CD8-positive, alpha-beta memory T cell (primary cell): ENCODE measurements at regions not wholly inside any gene's neighbourhood (a gene's known extent, or its start where the extent isn't known, plus 50 kb on each side); places are given as distances from the start of the nearest gene placed in this dataset.
"Not testable (repeated sequence)": the region's sequence is repeated elsewhere in the genome, so short reads cannot be mapped to it uniquely, and the experiment has no call there.

Experiments
- CTCF ChIA-PET: fragments of 350-600 bp; sonication (Branson Sonifier 250); formaldehyde crosslinking; loops from one replicate; lab custom pipeline; 2021; ENCODE audit warnings: antibody characterized with exemption; lab: Charles Lee
- POLR2A ChIA-PET: fragments of 350-600 bp; sonication (Branson Sonifier 250); formaldehyde crosslinking; loops from one replicate; lab custom pipeline; 2021; ENCODE audit warnings: antibody characterized with exemption; lab: Charles Lee
- DNase-seq, 5 donors: peaks; one replicate each; pipeline versions ENCODE4 v3.0.0 to v3.0.0-alpha.2; 2020 to 2022; ENCODE audit warnings: mixed read lengths in 1 of 5
- H3K27ac ChIP-seq: one replicate; pipeline ENCODE4 v1.7.0; 2013; ENCODE audit warnings: low read depth, mild to moderate bottlenecking, low read length, moderate library complexity
- H3K27me3 ChIP-seq: 2 replicates; pipeline ENCODE4 v1.7.0; 2013; ENCODE audit warnings: low read length, mild to moderate bottlenecking; ENCODE audit not compliant: insufficient read depth, poor library complexity, severe bottlenecking
- H3K36me3 ChIP-seq: 2 replicates; pipeline ENCODE4 v1.7.0; 2013; ENCODE audit warnings: mild to moderate bottlenecking, low read length, moderate library complexity; ENCODE audit not compliant: insufficient read depth
- H3K4me1 ChIP-seq: 2 replicates; pipeline ENCODE4 v1.7.0; 2013; ENCODE audit warnings: mild to moderate bottlenecking, low read length, moderate library complexity; ENCODE audit not compliant: insufficient read depth
- H3K4me3 ChIP-seq: 2 replicates; pipeline ENCODE4 v1.7.0; 2013; ENCODE audit warnings: mild to moderate bottlenecking, low read length
- H3K9me3 ChIP-seq: 2 replicates; pipeline ENCODE4 v1.7.0; 2013; ENCODE audit warnings: mild to moderate bottlenecking, low read length
- H3K27ac Mint-ChIP-seq, 8 donors: one replicate each; pipeline ENCODE4 v1.8.0; 2020 to 2021; ENCODE audit warnings: mixed read lengths in 8 of 8, mild to moderate bottlenecking in 6 of 8, inconsistent platforms in 3 of 8, moderate library complexity in 3 of 8
- H3K27me3 Mint-ChIP-seq, 2 donors: one replicate each; pipeline ENCODE4 v1.8.0; 2020 to 2021; ENCODE audit warnings: mixed read lengths in 2 of 2, mild to moderate bottlenecking in 1 of 2, moderate library complexity in 1 of 2
- H3K36me3 Mint-ChIP-seq, 3 donors: one replicate each; pipeline ENCODE4 v1.8.0; 2020 to 2021; ENCODE audit warnings: mixed read lengths in 3 of 3, inconsistent platforms in 1 of 3, mild to moderate bottlenecking in 1 of 3
- H3K4me1 Mint-ChIP-seq, 3 donors: one replicate each; pipeline ENCODE4 v1.8.0; 2020 to 2021; ENCODE audit warnings: mixed read lengths in 3 of 3, inconsistent platforms in 1 of 3, mild to moderate bottlenecking in 1 of 3
- H3K4me3 Mint-ChIP-seq, 7 donors: one replicate each; pipeline ENCODE4 v1.8.0; 2020 to 2021; ENCODE audit warnings: mixed read lengths in 7 of 7, mild to moderate bottlenecking in 6 of 7, moderate library complexity in 4 of 7, inconsistent platforms in 2 of 7
- H3K9me3 Mint-ChIP-seq, 5 donors: one replicate each; pipeline ENCODE4 v1.8.0; 2020 to 2022; ENCODE audit warnings: mixed read lengths in 5 of 5, mild to moderate bottlenecking in 3 of 5, moderate library complexity in 2 of 5, inconsistent platforms in 1 of 5

DNA sequence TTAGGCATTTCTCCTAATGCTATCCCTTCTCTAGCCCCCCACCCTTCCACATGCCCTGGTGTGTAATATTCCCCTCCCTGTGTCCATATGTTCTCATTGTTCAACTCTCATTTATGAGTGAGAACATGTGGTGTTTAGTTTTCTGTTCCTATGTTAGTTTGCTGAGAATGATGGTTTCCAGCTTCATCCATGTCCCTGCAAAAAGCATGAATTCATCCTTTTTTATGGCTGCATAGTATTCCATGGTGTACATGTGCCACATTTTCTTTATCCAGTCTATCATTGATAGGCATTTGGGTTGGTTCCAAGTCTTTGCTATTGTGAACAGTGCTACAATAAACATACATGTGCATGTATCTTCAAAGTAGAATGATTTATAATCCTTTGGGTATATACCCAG, 161.0 kb upstream of the ZNF644 start:
- H3K36me3 ChIP-seq, H3K9me3 ChIP-seq, H3K27ac ChIP-seq, H3K27ac Mint-ChIP-seq, H3K4me3 Mint-ChIP-seq, POLR2A ChIA-PET, H3K27me3 ChIP-seq, CTCF ChIA-PET, H3K36me3 Mint-ChIP-seq, DNase-seq, H3K4me3 ChIP-seq, H3K4me1 ChIP-seq, H3K4me1 Mint-ChIP-seq: not testable (repeated sequence)
- Mint-ChIP-seq H3K9me3 (peaks cover 0 to 15% (median 9%) of the 10 kb centered on the region in 5 donors), H3K27me3 (peaks cover 10 to 17% of the 10 kb centered on the region in 2 donors)

DNA sequence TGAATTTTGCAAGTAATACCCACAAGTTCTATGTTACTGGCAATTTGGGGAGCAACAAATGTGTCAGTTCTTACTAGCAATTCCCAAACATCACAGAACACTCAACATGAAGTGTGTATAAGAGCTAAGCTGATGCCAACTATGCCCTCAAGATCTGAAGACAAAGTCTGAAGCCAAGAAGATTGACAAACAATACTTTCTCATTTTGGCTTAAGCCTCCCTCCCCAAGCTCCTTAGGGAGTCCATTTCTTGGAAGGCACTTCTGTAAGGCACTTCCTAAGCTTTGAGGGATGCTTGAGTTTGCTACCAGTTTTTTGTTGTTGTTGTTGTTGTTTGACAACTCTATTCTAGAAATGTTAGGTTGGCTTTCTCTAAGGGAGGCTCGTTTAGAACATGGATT, 154.4 kb upstream of the ZNF644 start:
- Mint-ChIP-seq H3K36me3 (no peaks in the 10 kb centered on the region), H3K4me3 (no peak overlapping the region), H3K27me3 (peaks cover 15 to 58% of the 10 kb centered on the region in 2 donors), H3K9me3 (peaks cover 0 to 2% (median 0%) of the 10 kb centered on the region in 5 donors), H3K27ac (no peak overlapping the region), H3K4me1 (peaks cover 2 to 3% (median 3%) of the 10 kb centered on the region in 3 donors)
- Histone ChIP-seq H3K27ac (no peak overlapping the region), H3K4me1 (no peaks in the 10 kb centered on the region), H3K36me3 (no peaks in the 10 kb centered on the region), H3K27me3 (no peaks in the 10 kb centered on the region), H3K4me3 (no peak overlapping the region), H3K9me3 (no peaks in the 10 kb centered on the region)
- CTCF ChIA-PET: interaction anchor here (3.8 kb wide), 1 partner anchor 11 kb away, joined by 14 read pairs; no protein-coding TSS in a partner anchor
- POLR2A ChIA-PET: no interaction called here
- DNase-seq: no peak

DNA sequence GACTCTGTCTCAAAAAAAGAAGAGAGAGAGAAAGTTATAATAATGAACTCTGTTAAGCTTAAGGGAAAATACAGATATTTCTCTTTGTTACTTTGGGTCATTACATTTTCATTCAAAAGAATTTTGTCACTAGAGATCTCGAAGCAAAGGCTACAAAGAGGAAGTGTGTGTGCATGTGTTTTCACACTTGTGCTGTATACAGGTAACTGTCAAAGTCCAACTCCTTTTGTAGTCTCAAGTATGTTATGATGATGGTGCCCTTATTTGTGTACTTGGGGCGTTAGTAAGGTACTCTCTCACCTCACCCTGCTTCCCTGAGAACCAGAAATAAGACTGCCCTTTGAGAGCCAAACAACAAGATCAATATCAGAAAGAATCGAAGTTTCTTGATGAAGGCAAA, 152.9 kb upstream of the ZNF644 start:
- Mint-ChIP-seq H3K9me3 (peaks cover 0 to 2% (median 0%) of the 10 kb centered on the region in 5 donors), H3K27me3 (peaks cover 15 to 58% of the 10 kb centered on the region in 2 donors), H3K36me3 (no peaks in the 10 kb centered on the region), H3K4me3 (no peak overlapping the region), H3K4me1 (peaks cover 2 to 3% (median 3%) of the 10 kb centered on the region in 3 donors), H3K27ac (no peak overlapping the region)
- Histone ChIP-seq H3K27ac (no peak overlapping the region), H3K4me1 (no peaks in the 10 kb centered on the region), H3K27me3 (no peaks in the 10 kb centered on the region), H3K4me3 (no peak overlapping the region), H3K36me3 (no peaks in the 10 kb centered on the region), H3K9me3 (no peaks in the 10 kb centered on the region)
- no peak for DNase-seq
- ChIA-PET CTCF (interaction anchor here (3.8 kb wide), 1 partner anchor 10 kb away, joined by 14 read pairs; no protein-coding TSS in a partner anchor), POLR2A (no interaction called here)

DNA sequence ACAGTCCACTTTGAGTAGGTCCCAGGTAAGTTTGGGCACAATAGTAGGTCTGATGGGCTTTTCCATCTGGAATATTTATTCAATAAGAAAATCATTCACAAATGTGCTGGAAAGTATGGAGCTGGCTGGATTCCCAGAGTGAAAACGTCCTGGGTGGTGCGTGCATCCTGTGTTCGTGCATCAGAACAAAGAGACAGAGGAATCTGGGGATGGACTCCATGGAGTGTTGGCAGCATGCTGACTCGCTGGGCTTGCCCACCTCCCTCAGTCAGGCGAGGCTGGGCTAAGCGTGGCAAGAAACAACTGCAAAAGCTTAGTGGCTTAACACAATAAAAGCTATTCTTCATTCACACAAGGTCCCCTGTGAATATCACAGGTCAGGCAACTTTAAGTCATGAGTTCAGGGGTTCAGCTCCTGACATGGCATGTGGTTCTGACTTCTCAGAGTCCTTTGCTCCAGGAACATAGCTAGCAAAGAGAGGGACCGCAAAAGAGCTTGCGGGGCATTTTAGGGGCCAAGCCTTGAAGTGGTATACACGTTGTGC, 151.6 kb upstream of the ZNF644 start:
- POLR2A ChIA-PET: no interaction called here

DNA sequence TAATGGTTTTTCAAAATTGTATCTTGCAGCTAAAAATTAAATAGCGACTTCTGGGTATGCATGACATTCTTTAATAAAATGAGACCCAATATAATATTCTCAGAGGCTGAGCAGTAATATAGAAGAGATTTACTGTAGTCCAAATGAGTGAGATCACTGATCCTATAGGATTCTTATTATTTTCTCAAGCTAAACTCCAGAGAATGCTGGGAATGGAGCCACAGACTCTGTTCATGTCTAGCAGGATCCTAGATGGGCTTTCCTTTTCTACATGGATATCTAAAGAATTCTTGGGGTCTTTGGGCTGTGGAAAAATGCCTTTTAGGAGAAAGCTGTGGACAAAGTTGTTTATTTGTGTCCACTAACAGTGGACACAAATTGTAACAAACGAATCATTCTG, 150.7 kb upstream of the ZNF644 start:
- Histone ChIP-seq H3K4me3 (no peak overlapping the region), H3K36me3 (no peaks in the 10 kb centered on the region), H3K27me3 (no peaks in the 10 kb centered on the region), H3K4me1 (no peaks in the 10 kb centered on the region), H3K27ac (no peak overlapping the region), H3K9me3 (no peaks in the 10 kb centered on the region)
- ChIA-PET CTCF (interaction anchor here (1.8 kb wide), 1 partner anchor 13 kb away, joined by 5 read pairs; no protein-coding TSS in a partner anchor), POLR2A (no interaction called here)
- Mint-ChIP-seq H3K27ac (no peak overlapping the region), H3K36me3 (no peaks in the 10 kb centered on the region), H3K27me3 (peaks cover 15 to 49% of the 10 kb centered on the region in 2 donors), H3K9me3 (no peaks in the 10 kb centered on the region), H3K4me1 (peaks cover 2 to 3% (median 3%) of the 10 kb centered on the region in 3 donors), H3K4me3 (no peak overlapping the region)
- DNase-seq: no peak

More for the DNA sequence above, 151.6 kb upstream of the ZNF644 start:
- Mint-ChIP-seq H3K27me3 (peaks cover 15 to 55% of the 10 kb centered on the region in 2 donors), H3K9me3 (no peaks in the 10 kb centered on the region), H3K27ac (no peak overlapping the region), H3K36me3 (no peaks in the 10 kb centered on the region), H3K4me3 (no peak overlapping the region), H3K4me1 (peaks cover 2 to 3% (median 3%) of the 10 kb centered on the region in 3 donors)
- Histone ChIP-seq H3K4me1 (no peaks in the 10 kb centered on the region), H3K9me3 (no peaks in the 10 kb centered on the region), H3K36me3 (no peaks in the 10 kb centered on the region), H3K4me3 (no peak overlapping the region), H3K27me3 (no peaks in the 10 kb centered on the region), H3K27ac (no peak overlapping the region)
- CTCF ChIA-PET: interaction anchor here (1.8 to 3.8 kb wide), 2 partner anchors 9 to 14 kb away, joined by 5 to 14 read pairs; no protein-coding TSS in a partner anchor
- no peak for DNase-seq

DNA sequence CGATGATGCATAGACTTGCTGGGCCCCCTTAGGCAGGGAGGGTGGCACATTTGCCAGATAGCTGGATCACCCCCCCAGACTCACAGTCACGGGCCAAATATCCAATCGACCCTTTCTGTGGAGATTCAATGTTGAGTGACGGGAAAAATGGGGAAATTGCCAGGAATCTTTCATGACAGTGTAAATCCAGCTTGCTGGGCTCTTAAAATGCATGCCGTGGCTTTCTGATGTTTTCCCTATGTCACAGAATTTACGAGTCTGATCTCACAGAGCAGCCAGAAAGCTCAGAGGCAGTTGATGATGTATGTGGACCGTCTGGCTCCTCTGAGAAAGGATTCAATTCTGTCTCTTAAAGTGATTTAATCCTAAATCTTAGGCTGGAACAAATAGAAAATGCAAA, 150.1 kb upstream of the ZNF644 start:
- CTCF ChIA-PET: interaction anchor here (1.8 kb wide), 1 partner anchor 12 kb away, joined by 5 read pairs; no protein-coding TSS in a partner anchor
- no peak overlapping the region for H3K27ac ChIP-seq
- Mint-ChIP-seq H3K4me3 (no peak overlapping the region), H3K36me3 (no peaks in the 10 kb centered on the region), H3K27me3 (peaks cover 15 to 45% of the 10 kb centered on the region in 2 donors), H3K9me3 (no peaks in the 10 kb centered on the region), H3K4me1 (peaks cover 2 to 3% (median 3%) of the 10 kb centered on the region in 3 donors), H3K27ac (no peak overlapping the region)
- H3K4me1 ChIP-seq: no peaks in the 10 kb centered on the region
- no peak overlapping the region for H3K4me3 ChIP-seq
- no peak for DNase-seq
- POLR2A ChIA-PET: no interaction called here
- H3K36me3 ChIP-seq: no peaks in the 10 kb centered on the region
- H3K9me3 ChIP-seq: no peaks in the 10 kb centered on the region
- no peaks in the 10 kb centered on the region for H3K27me3 ChIP-seq

DNA sequence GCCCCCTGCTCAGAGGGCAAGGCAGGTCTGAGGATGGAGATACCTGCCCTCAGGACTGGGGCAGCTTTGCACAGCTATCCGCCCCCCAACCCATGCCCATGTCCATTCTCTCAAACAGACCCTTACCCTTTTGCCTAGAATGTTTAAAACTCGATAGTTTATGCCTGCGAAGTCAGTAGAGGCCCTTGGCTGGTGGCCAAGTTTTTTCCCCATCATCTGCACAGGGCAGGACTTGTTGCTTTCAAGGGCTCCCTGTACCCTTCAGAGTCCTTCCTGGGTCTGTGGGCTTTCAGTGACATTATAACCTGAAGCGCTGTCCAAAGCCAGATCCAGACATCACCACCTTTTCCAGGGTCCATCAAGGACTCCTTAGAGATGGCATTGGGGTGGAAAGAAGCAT, 148.7 kb upstream of the ZNF644 start:
- no peaks in the 10 kb centered on the region for H3K27me3 ChIP-seq
- Mint-ChIP-seq H3K27ac (no peak overlapping the region), H3K9me3 (no peaks in the 10 kb centered on the region), H3K4me1 (peaks cover 4 to 6% (median 6%) of the 10 kb centered on the region in 3 donors), H3K36me3 (no peaks in the 10 kb centered on the region), H3K4me3 (no peak overlapping the region), H3K27me3 (peaks cover 15 to 34% of the 10 kb centered on the region in 2 donors)
- H3K9me3 ChIP-seq: no peaks in the 10 kb centered on the region
- ChIA-PET CTCF (no interaction called here), POLR2A (no interaction called here)
- no peaks in the 10 kb centered on the region for H3K4me1 ChIP-seq
- no peak overlapping the region for H3K4me3 ChIP-seq
- DNase-seq: no peak
- no peaks in the 10 kb centered on the region for H3K36me3 ChIP-seq
- no peak overlapping the region for H3K27ac ChIP-seq

DNA sequence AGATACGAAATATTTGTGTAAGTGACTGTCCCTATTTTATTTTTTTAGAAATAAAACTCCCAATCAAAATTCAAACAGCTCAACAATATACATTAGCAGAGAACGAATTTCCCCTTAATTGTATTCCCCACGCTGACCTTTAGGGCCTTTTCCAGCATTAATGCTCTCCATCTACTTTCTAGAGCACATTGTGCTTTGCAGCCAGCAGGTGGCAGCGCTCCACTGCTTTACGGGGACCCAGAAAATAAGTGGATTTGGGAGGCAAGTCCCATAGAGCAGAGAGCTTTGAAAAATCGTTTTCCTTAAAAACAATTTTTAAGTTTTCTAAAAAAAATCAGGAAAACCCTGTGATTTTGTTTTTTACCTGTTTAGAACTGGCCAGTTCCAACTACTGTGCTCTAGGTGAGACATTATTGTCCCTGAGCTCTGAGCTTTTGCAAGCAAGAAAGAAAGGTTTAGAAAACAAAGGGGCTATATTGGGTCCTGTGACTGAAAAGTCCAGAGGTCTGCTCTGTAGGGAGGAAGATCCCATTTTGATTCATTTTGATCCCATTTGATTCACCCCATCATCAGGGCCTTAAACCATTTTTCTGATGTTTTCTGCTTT, 144.4 kb upstream of the ZNF644 start:
- no peak overlapping the region for H3K4me3 ChIP-seq
- Mint-ChIP-seq H3K27me3 (peaks cover 0 to 4% of the 10 kb centered on the region in 2 donors), H3K36me3 (no peaks in the 10 kb centered on the region), H3K27ac (no peak overlapping the region), H3K4me1 (peaks cover 3 to 12% (median 4%) of the 10 kb centered on the region in 3 donors), H3K4me3 (no peak overlapping the region), H3K9me3 (no peaks in the 10 kb centered on the region)
- no peaks in the 10 kb centered on the region for H3K9me3 ChIP-seq
- POLR2A ChIA-PET: no interaction called here
- no peaks in the 10 kb centered on the region for H3K27me3 ChIP-seq
- H3K4me1 ChIP-seq: no peaks in the 10 kb centered on the region
- H3K27ac ChIP-seq: no peak overlapping the region
- CTCF ChIA-PET: interaction anchor here (0.6 to 4.1 kb wide), 21 partner anchors 9 to 1458 kb away, joined by 3 to 20 read pairs (median 3); no protein-coding TSS in a partner anchor
- peak in 3 of 5 donors; percentile 6 to 54 (median 8) for DNase-seq
- no peaks in the 10 kb centered on the region for H3K36me3 ChIP-seq
